RWPE2 (cell line): ENCODE measurements at regions not wholly inside any gene's neighbourhood (a gene's known extent, or its start where the extent isn't known, plus 50 kb on each side); places are given as distances from the start of the nearest gene placed in this dataset.

ENCODE experiments used
- ATAC-seq: fragments of 200-7000 bp; cut with Tn5 transposase; 3 replicates; pipeline ENCODE4 v1.9.1; 2021; ENCODE audit warnings: low read depth
- DNase-seq: peaks from one replicate; pipeline ENCODE4 v3.0.0-alpha.2; 2020; ENCODE audit warnings: low spot score
- H3K27ac ChIP-seq: fragments of 450-650 bp; 2 replicates; pipeline ENCODE4 v1.5.1; 2017; ENCODE audit warnings: mild to moderate bottlenecking; ENCODE audit not compliant: poor library complexity, severe bottlenecking
- H3K27me3 ChIP-seq: fragments of 250-450 bp; sonication (Bioruptor Pico); 2 replicates; pipeline ENCODE4 v1.5.1; 2021; ENCODE audit warnings: mild to moderate bottlenecking, moderate library complexity; ENCODE audit not compliant: insufficient read depth, poor library complexity, severe bottlenecking
- H3K36me3 ChIP-seq: fragments of 250-450 bp; sonication (Bioruptor Pico); 2 replicates; pipeline ENCODE4 v1.5.1; 2020; ENCODE audit warnings: low read depth, mild to moderate bottlenecking, moderate library complexity
- H3K4me1 ChIP-seq: fragments of 250-450 bp; sonication (Bioruptor Pico); 2 replicates; pipeline ENCODE4 v1.5.1; 2021; ENCODE audit warnings: mild to moderate bottlenecking, moderate library complexity; ENCODE audit not compliant: insufficient read depth, poor library complexity, severe bottlenecking
- H3K4me3 ChIP-seq: fragments of 250-450 bp; sonication (Bioruptor Pico); 2 replicates; pipeline ENCODE4 v1.5.1; 2021; ENCODE audit warnings: mild to moderate bottlenecking, moderate library complexity; ENCODE audit not compliant: severe bottlenecking
- H3K9me3 ChIP-seq: fragments of 250-450 bp; sonication (Bioruptor Pico); 2 replicates; pipeline ENCODE4 v1.5.1; 2021; ENCODE audit warnings: mild to moderate bottlenecking, moderate library complexity; ENCODE audit not compliant: severe bottlenecking
- CTCF ChIP-seq: fragments of 450-650 bp; IDR thresholded peaks from one replicate; pipeline ENCODE4 v1.5.1; 2017; ENCODE audit warnings: mild to moderate bottlenecking, moderate library complexity; ENCODE audit not compliant: poor library complexity, severe bottlenecking

- ATAC-seq (no peak), DNase-seq (no peak)
- no peak overlapping the region for H3K27ac ChIP-seq
- no peaks in the 10 kb centered on the region for H3K9me3 ChIP-seq
- no peak for TF ChIP-seq CTCF
- no peaks in the 10 kb centered on the region for H3K27me3 ChIP-seq
- no peaks in the 10 kb centered on the region for H3K4me1 ChIP-seq
- H3K36me3 ChIP-seq, result no peaks in the 10 kb centered on the region
- H3K4me3 ChIP-seq, result no peak overlapping the region
Observed at GRCh38 chr3:34346656-34347055, 548.2 kb downstream of the PDCD6IP start.

- no peaks in the 10 kb centered on the region for H3K36me3 ChIP-seq
- H3K4me1 ChIP-seq, result no peaks in the 10 kb centered on the region
- no peaks in the 10 kb centered on the region for H3K27me3 ChIP-seq
- H3K9me3 ChIP-seq, result no peaks in the 10 kb centered on the region
- no peak for TF ChIP-seq CTCF
- DNase-seq (no peak), ATAC-seq (no peak)
- no peak overlapping the region for H3K4me3 ChIP-seq
- no peak overlapping the region for H3K27ac ChIP-seq
Observed at GRCh38 chr3:34351882-34352777, 553.7 kb downstream of the PDCD6IP start.

- no peak for TF ChIP-seq CTCF
- Histone ChIP-seq H3K9me3 (no peaks in the 10 kb centered on the region), H3K4me1 (no peaks in the 10 kb centered on the region)
Observed at GRCh38 chr3:34352778-34353331, 554.4 kb downstream of the PDCD6IP start.

GRCh38 chr3:34357461-34357860 is 559.0 kb downstream of the PDCD6IP start:
- DNase-seq (no peak), ATAC-seq (no peak)
- Histone ChIP-seq H3K4me1 (no peaks in the 10 kb centered on the region), H3K9me3 (no peaks in the 10 kb centered on the region), H3K27me3 (no peaks in the 10 kb centered on the region), H3K36me3 (no peaks in the 10 kb centered on the region), H3K27ac (no peak overlapping the region), H3K4me3 (no peak overlapping the region)
- no peak for TF ChIP-seq CTCF

More at GRCh38 chr3:34352778-34353331, 554.4 kb downstream of the PDCD6IP start:
- no peaks in the 10 kb centered on the region for H3K36me3 ChIP-seq
- no peaks in the 10 kb centered on the region for H3K27me3 ChIP-seq
- DNase-seq (no peak), ATAC-seq (no peak)
- H3K4me3 ChIP-seq, result no peak overlapping the region
- no peak overlapping the region for H3K27ac ChIP-seq

GRCh38 chr3:34359064-34359463 is 560.6 kb downstream of the PDCD6IP start:
- no peaks in the 10 kb centered on the region for H3K4me1 ChIP-seq

More at GRCh38 chr3:34359064-34359463, 560.6 kb downstream of the PDCD6IP start:
- no peak for TF ChIP-seq CTCF
- DNase-seq, result no peak
- no peaks in the 10 kb centered on the region for H3K27me3 ChIP-seq
- H3K27ac ChIP-seq, result no peak overlapping the region
- no peaks in the 10 kb centered on the region for H3K9me3 ChIP-seq
- H3K4me3 ChIP-seq, result no peak overlapping the region
- H3K36me3 ChIP-seq, result no peaks in the 10 kb centered on the region
- ATAC-seq, result no peak
